ENCODE measurements at regions not wholly inside any gene's neighbourhood (a gene's known extent, or its start where the extent isn't known, plus 50 kb on each side); places are given as distances from the start of the nearest gene placed in this dataset.
"Not testable (repeated sequence)": the region's sequence is repeated elsewhere in the genome, so short reads cannot be mapped to it uniquely, and the experiment has no call there.

DNA sequence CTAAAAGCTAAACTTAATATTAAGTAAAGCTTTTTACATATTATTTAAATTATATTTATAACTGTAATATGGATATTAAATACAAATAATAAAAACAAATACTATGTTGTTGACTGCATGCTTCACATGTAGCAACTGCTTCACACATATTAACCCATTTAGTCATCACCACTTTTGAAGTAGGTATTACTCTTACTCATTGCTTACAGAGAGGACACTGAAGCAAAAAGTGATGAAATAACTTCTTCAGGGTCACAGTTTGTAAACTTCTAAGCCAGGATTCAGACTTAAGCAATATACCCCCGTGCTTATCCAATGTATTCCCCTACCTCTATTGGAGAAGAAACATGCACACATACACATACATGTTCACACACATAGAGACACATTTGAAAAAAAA, 166.6 kb downstream of the DKK2 start:
- no peak for DNase-seq

DNA sequence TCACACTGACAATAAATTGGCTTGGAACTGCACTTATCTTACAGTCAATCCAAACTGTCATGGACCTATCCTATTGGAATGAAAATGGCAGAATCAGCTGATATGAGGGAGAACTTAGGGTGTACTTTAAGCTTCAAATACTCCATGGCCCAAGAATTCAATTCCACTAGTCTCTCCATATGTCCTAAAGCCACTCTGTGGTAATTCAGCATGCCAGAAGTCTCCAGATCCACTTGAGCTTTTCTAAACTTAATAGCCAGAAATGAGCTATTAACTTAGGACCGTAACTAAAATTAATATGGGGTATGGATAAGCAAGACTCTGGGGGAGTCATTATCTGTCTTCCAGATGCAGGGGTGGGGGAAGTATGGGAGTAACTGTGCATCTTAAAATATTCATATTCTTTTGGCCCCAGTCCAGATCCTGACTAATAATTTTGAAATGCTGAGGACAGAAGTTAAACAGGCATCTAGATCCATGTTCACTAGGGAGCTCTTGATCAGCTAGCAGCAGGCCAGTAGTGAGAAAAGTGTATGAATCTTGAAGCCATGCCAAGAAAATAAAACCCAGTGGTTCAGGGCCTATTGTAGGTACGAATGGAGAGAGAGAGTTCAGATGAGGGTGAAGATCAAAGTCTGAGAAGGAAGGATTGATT, 167.6 kb downstream of the DKK2 start:
- no peak for DNase-seq

DNA sequence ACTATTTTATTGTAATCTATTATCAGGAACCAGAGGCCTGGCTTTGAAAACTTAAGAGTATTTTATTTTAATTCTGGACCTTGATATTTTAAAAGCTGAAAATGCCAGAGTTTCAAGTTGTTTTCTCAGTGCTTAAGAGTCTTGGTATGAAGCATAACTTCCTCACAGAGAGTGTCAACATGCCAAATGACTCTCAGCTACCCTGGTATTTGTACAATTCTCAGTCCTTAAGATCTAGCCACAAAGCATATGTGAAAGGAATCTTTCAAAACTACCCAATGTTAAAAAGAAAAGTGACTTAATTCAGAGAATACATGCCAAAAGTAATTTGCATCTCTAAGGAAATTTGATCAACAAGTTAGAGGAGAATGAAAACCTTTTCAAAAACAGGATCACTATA, 171.9 kb downstream of the DKK2 start:
- DNase-seq = no peak

DNA sequence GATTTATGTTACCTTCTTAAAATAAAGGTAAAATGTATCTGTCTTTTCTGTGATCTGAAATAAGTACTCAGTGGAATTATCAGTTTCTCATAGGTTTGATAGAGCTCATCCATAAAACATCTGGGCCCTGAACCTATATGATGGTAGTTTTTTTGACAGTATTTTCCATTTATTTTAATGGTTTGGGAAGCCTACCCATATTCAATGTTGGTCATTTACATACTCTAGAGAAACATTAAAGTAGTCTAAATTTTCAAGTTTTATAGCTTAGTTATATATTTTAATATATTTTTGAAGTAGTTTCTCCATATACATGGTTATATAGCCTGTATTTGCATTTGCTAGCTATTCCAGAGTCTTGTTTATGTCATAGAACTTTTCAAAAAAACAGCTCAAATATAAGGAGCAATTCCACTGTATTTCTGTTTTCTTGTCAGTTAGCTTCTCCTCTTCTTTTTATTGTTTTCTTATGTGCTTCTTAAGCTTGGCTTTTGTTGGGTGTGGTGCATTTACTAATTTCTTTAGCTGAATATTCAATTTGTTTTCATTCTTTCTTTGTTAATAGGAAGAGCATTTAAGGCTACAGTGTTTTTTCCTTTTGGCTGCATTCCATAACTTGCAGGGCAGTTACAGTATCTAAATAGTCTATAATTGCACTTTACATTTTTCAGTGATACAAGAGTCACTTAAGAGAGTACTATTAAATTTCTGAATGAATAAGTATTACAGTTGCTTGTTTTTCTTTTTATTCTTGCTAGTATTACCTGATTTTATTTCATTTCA, 181.4 kb downstream of the DKK2 start:
- no peak for DNase-seq

DNA sequence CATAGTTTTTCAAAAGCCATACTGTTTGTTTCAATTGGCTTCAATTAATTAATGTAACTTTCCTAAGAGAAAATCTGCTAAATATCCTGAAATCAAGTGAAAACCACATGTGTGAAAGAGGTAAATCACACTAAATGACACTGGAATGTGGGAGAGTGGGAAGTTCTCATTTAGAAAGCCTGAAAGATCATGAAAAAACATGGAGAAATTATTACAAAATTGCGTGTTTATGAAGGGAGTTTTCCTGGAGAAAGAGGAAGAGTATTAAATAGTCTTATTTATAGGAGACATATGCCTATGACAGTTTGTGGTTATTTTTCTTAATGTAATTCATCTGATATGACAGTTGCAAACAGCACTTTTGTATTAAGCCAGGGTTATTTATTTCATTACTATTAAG, 183.7 kb downstream of the DKK2 start:
- no peak for DNase-seq

DNA sequence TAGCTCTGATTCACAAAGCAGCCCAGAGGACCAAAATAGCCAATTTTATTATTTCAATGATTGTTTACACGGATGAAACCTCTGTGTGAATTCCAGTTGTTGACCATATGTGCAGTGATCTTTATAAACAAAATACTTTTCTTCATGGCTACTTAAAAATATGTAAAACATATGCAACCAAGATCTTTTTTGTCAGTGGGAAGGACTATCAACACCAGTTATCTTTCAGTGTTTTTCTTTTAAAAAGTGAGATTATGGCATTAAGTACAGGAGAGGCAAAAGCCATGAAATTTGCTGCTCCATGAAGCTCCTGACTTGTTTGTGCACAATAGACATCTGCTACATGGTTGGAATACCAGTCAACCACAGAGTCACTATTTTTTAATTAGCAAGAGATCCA, 184.4 kb downstream of the DKK2 start:
- DNase-seq = no peak

DNA sequence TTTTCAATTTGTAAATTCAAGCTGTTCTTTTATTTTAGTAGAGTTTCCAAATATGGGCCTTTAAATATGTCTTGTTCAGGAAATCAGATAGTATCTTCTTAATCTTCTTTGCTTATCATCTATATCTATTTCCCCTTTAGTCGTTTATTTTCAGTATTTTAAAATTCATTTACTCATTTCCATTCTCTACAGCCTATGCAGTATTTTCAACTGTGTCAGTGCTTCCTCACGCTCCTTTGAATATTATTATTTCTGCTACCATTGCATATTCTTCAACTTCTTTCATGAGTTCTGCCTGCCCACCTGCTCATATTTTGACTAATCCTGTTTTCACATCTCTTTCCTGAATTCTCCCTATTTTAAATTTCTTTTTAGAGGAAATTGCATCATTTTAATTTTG, 185.4 kb downstream of the DKK2 start:
- DNase-seq = no peak

DNA sequence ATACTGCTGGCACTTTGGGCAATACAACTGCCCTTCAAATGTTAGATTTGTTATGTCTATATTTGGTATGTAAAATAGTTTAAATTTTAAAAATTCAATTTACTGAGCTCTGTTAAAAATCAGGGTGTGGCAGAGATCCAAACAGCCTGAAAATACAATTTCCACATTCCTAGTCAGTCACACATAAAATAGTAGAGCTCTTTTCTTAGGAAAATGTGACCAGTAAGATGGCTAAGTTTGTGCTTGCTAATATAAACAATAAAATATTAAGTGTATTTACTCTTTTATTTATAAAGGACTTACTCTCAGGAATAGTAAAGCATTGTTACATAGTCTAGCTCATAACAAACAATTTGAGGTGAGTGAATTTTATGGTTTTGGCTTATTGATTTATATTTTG, 200.2 kb downstream of the DKK2 start:
- no peak for DNase-seq

DNA sequence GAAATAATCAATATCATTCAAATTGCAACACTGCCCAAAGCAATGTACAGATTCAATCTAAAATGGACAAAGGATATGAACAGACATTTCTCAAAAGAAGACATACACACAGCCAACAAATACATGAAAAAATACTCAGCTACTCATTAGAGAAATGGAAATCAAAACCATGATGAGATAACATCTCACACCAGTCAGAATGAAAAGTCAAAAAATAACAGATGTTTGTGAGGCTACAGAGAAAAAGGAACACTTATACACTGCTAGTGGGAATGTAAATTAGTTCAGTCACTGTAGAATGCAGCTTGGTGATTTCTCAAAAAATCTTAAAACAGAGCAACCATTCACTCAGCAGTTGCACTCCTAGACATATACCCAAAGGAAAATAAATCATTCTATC, 205.2 kb downstream of the DKK2 start:
- DNase-seq = no peak

DNA sequence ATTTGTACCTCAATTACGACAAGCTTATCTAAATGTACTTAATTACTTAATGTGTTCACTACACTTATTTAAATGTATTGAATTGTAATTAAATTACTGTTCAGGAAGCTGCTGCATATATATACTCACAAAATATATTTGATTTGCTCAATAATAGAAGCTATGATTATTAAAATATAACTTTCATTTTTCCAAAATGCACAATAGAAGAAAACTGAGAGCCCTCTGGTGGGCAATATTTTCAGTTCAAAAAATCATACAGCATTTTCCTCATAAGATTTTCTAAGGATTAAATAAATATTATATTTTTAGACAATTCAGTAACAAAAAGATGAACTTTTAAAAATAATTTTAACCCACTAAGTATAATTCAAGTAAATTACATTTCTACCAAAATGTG, 217.3 kb downstream of the DKK2 start:
- no peak for DNase-seq

DNA sequence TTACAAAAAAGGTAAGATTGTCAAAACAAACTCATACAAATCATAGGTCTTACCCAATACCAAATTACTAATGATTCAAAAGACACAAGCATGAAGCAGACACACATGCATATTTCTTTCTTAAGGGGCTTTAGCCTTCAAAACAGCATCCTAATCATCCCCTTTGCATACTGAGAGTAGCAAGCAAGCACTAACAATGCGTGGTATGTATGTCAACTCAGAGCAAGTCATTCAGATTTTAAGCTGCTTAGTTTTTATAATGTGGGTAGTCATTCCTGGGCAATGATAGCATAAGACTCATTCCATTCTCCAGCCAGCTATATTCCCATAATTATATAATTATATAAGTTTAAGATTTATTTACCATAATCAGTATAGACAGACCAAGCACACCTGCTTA, 219.6 kb downstream of the DKK2 start:
- DNase-seq = no peak

DNA sequence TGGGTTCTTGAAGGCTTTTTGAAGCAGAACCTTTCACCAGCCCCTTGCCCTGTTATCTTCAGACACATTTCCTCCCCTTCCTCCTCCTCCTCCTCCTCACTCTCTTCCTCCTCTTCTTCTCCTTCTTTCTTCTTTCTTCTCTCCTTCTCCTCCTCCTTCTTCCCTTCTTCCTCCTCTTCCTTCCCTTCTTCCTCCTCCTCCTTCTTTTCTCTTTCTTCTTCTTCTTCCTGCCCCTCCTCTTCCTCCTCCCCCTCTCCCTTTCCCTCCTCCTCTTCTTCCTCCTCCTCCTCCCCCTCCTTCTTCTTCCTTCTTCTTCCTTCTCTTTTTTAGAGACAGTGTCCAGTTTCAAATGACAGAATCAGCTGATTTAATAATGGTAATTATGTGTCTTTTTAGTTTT, 226.0 kb downstream of the DKK2 start:
- no peak for DNase-seq

DNA sequence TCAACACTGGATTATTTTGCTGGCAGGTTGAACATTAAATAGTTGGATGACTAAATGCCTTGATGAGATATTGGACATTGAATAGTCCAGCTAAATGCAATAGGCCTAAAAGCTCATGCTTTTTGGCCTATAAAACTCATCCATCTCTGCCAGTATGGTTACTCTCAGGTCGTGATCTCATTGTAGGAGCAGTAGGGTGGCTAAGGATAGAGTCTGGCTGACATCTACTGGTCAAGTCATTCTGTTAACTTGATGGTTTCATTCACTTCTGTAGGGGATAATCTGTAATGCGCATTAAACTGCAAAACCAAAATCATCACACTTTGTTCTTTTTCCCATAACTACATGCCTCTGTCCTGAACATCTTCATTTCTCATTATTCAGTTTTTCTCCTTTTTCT, 227.0 kb downstream of the DKK2 start:
- DNase-seq = peak; percentile 1

DNA sequence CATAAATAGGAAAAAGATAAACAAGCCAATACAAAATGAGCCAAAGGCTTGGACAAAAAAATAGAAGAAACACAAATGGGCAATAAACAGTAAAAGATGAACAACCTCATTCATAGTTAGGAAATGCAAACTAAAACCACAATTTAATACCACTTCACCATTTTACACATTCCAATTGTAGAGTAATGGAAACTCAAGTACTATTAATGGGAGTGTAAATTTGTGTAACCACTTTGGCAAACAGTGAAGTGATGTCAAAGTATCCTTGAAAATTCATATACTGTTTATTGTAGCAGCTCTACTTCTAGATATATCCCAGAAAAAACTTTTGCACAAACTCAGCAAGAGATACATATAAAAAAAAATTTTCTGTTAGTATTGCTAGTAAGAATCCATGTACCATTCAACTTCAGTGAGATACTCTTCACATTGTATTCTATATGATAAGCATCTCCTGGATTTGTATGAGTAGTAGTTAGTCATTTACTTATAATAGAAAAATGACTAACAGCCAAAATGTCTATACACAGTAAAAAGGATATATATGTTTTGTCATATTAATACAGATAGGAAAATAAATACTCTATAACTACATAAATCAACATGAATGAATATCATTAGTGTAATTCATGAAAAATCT, 229.8 kb downstream of the DKK2 start:
- no peak for DNase-seq

DNA sequence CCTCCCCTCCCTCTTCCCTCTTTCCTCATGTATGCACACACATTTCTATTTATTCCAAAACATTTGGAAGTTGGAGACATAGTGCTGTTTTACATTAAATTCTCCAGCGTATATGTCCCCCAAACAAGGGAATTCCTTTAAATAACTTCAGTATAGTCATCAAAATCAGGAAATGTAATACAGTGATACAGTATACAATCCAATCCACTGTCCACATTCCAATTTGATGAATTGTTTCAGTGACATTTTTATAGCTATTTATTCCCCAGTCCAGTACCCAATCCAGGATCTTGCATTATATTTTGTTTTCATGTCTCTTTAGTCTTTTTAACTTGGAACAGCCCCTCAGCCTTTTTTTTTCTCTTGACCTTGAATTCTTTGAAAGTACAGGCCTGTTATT, 233.0 kb downstream of the DKK2 start:
- DNase-seq = no peak

DNA sequence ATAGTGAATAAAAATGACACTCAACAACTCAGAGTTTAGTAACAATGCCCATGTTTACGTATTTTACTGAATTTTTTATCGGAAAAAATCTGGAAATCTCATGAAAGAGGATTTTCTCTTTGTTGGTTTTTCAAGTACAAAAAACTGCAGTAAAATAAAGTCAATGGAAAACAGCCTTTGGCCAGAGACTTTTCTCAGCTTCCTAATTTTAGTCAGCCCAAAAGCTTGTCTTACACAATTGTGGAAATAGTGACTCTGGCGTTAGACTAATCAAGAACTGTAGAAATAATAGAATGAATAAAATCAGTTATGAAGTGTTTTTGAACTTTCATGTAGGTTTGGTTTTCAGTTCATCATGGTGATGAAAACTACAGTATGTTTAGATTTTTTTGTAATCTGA, 234.7 kb downstream of the DKK2 start:
- no peak for DNase-seq

DNA sequence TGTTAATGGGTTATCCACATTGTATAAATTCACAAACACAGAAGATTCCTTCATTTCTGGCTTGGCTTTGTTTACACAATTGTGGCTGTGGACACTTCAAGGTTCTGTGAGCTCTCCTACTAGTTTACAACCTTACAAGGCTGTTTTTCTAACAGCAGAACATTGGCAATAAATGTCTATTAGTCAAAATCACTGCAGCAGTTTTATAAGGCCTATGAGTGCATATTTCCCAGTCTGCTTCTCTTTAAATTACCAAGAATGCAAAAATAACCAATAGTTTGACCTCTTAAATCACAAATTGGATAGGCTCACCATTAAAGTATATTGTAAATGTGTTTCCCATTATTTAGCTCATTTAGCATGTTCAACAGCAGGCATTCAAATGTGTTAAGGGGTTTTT, 239.2 kb downstream of the DKK2 start:
- DNase-seq = no peak

DNA sequence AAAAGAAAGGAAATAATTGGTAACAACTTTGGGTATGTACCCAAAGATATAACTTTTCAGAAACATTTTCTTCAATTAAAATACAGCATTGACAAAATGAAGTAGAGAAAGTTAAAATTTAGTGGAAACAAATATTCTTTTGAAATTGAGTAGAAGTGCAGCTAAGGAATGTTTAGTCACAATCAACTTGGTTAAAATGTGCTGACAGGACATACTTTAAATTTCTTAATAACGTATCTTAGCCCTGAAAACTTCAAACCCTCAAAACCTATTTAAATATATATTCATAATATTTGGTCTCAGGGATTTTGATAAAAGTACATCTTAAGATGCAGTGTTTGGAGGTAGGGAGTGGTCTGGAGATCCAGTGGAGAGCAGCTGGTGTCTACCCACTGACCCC, 240.8 kb downstream of the DKK2 start:
- no peak for DNase-seq

DNA sequence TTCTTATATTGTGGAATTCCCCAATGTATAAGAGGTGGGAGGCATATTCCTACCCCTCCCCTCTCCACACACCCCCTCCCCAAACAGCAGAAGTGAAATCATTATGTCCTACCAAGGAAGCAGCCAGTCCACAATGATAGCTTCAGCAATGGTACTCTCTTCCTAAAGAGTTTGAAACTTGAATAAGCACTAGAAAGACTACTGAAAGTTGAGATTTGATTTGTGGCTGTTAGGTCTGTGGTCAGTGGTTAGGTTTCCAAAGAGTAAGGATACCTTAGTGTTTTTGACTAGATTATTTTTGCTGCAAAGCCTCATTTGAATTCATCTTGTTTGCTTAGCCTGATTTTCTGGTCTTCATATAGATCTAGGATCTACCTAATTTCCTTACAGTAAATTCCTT, 242.2 kb downstream of the DKK2 start:
- DNase-seq = no peak

DNA sequence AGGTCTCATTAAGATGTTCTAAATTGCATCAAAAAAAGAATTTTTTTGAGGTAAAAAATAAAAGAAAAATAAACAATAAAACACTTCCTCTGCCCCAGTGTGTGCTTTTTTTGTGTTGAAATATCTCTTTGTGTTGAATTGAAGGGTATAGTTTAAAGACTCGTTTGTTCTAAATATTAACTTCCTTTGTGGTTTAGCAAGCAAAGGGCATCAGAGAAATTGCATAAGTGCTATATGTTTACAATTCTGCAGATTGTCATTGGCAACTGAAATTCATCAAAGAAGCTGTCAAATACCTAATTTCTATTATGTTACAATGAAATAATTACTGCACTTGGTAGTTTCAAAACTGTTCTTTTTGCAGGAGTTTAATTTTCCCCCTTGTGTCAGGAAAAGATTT, 260.5 kb downstream of the DKK2 start:
- DNase-seq = no peak

DNA sequence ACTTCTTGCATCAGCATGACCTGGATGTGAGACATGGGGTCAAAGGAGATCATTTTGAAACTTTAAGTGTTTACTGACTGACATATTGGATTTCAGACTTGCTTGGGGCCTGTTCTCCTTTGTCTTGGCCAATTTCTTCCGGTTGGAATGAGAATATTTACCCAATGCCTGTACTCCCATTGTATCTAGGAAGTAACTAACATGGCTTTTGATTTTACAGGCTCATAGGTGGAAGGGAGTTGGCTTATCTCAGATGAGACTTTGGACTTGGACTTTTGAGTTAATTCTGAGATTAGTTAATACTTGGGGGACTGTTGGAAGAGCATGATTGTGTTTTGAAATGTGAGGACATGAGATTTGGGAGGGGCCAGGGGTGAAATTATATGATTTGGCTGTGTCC, 262.1 kb downstream of the DKK2 start:
- not testable (repeated sequence) for DNase-seq

DNA sequence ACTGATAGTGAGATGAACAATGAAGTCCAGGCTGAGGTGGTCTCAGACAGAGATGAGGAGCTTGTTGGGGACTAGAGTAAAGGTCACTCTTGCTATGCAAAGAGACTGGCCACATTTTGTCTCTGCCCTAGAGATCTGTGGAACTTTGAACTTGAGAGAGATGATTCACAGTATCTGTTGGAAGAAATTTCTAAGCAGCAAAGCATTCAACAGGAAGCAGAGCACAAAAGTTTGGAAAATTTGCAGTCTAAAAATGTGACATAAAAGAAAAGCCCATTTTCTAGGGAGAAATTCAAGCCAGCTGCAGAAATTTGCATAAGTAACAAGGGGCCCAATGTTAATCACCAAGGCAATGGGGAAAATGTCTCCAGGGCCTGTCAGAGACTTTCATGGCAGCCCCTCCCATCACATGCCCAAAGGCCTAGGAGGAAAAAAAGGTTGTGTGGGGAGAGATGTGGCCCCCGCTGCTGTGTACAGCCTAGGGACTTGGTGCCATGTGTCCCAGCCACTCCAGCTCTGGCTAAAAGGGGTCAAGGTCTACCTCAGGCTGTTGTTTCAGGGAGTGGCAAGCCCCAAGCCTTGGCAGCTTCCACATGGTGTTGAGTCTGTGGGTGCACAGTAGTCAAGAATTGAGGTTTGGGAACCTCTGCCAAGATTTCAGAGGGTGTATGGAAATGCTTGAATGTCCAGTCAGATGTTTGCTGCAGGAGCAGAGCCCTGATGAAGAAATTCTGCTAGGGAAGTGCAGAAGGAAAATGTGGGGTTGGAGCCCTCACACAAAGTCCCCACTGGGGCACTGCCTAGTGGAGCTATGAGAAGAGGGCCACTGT, 262.8 kb downstream of the DKK2 start:
- no peak for DNase-seq

DNA sequence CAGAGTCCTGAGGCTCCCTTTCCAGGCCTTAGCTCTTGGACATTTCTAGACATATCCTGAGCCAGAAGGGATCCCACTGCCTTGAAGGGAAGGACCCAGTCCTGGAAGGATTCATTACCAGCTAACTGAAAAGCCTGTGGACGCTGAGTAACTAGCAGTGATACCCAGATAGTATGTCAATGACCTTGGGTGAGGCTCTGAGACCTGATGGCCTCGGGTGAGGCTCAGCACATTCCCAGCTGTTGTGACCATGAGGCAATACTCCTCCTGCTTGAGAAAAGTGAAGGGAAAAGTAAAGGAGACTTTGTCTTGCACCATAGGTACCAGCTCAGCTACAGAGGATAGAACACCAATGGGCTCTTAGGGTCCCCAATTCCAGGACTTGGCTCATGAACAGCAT, 268.1 kb downstream of the DKK2 start:
- no peak for DNase-seq

DNA sequence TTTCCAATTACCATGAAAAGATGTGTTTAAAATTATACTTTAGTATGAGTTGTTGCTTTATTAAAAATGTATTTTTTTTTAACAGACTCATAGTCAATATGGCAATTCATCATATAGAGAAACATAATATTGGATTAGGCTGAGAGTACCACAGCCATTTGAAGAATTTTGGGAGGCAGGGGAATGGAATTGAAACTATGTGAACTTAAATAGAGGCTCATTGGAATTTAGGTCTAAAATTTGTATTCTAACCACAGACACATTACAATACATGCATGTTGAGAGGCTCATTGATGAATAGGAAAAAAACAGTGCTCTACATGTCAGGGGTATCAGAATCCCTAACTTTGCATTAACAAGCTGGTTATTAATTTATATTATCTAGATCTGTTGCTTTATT, 269.6 kb downstream of the DKK2 start:
- no peak for DNase-seq

All from DMS153 (cell line).